ENCODE measurements at regions not wholly inside any gene's neighbourhood (a gene's known extent, or its start where the extent isn't known, plus 50 kb on each side); places are given as distances from the start of the nearest gene placed in this dataset.
A peak's percentile ranks its signal among the peaks of the same experiment; 100 is the strongest.

DNA sequence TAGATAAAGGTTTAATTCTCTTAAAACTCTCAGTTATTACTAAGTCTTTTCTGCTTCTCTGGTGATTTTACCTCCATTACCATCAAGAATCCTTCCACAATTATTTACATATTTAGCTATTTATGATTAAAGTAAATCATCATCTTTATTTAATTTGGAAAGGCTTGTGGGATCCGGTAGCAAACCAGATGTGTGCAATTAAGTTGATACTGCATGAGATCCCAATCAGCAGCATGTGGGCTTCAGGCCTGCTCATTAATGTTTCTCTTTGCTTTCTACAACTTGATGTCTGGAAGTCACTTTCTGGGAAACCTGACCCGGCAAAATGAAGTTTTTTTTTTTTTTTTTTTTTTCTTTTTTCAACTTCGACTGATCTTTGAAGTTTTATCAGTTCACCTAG, 558.4 kb upstream of the ANO5 start (continued):
- TF ChIP-seq REST (IDR thresholded peaks at IDR 0.05; ENCODE audit: low read depth, low read length) (no peak), NFIC (IDR thresholded peaks at IDR 0.05; ENCODE audit: borderline replicate concordance) (no peak), FOSL2 (IDR thresholded peaks at IDR 0.05; ENCODE audit: borderline replicate concordance, low read depth) (no peak), TAF1 (IDR thresholded peaks at IDR 0.05; ENCODE audit: borderline replicate concordance, low read depth, low read length) (no peak), EP300 (IDR thresholded peaks at IDR 0.05; ENCODE audit: borderline replicate concordance in 1 of 2, low read depth in 1 of 2, low read length in 1 of 2) (peak in 1 of 2 experiments; percentile 96; a peak in 2 of 4 replicates), JUND (IDR thresholded peaks at IDR 0.05) (no peak), EZH2phosphoT487 (IDR thresholded peaks at IDR 0.05; ENCODE audit: borderline replicate concordance, low read depth) (no peak), RCOR1 (IDR thresholded peaks at IDR 0.05; ENCODE audit: low read length) (peak; percentile 92), FOXJ3 (CRISPR knock-in tag; IDR thresholded peaks at IDR 0.05) (peak; percentile 81), SMC3 (IDR thresholded peaks at IDR 0.05; ENCODE audit: low read depth, low read length) (no peak), GABPA (IDR thresholded peaks at IDR 0.05; ENCODE audit: low read depth) (no peak), RXRA (IDR thresholded peaks at IDR 0.05; ENCODE audit: borderline replicate concordance, low read depth) (no peak), NRF1 (IDR thresholded peaks at IDR 0.05; ENCODE audit: low read depth, low read length) (no peak), RAD21 (IDR thresholded peaks at IDR 0.05; ENCODE audit: low read length) (peak; percentile 34)
- TF ChIP-seq, protein P1, sequence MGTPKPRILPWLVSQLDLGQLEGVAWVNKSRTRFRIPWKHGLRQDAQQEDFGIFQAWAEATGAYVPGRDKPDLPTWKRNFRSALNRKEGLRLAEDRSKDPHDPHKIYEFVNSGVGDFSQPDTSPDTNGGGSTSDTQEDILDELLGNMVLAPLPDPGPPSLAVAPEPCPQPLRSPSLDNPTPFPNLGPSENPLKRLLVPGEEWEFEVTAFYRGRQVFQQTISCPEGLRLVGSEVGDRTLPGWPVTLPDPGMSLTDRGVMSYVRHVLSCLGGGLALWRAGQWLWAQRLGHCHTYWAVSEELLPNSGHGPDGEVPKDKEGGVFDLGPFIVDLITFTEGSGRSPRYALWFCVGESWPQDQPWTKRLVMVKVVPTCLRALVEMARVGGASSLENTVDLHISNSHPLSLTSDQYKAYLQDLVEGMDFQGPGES (IDR thresholded peaks at IDR 0.05; ENCODE audit: low read depth, low read length) = no peak

GRCh38 chr11:21634956-21635355, 557.9 kb upstream of the ANO5 start:
- Histone ChIP-seq H4K20me1 (ENCODE audit: insufficient read depth) (no peaks in the 10 kb centered on the region), H3F3A (replicated peaks; ENCODE audit: insufficient read depth) (no peaks in the 10 kb centered on the region), H3K79me2 (ENCODE audit: insufficient read depth) (no peaks in the 10 kb centered on the region), H3K4me1 (ENCODE audit: control insufficient read depth in 1 of 2, insufficient read depth in 2 of 2, low read depth in 1 of 2, low read length in 1 of 2) (peaks cover 0 to 12% of the 10 kb centered on the region in 2 experiments; a peak in 2 of 4 replicates), H3K9ac (no peak overlapping the region), H3K4me3 (ENCODE audit: low read depth in 2 of 2, low read length in 1 of 2) (no peak overlapping the region), H3K36me3 (replicated peaks in 1 of 2; ENCODE audit: control insufficient read depth in 1 of 2, insufficient read depth in 2 of 2, low read length in 1 of 2) (no peaks in the 10 kb centered on the region), H3K27ac (ENCODE audit: low read depth in 2 of 2, low read length in 1 of 2) (peak overlapping the region in 1 of 2 experiments; percentile 86; a peak in 2 of 4 replicates), H2AFZ (ENCODE audit: low read depth) (no peak overlapping the region), H3K9me3 (no peaks in the 10 kb centered on the region; the same call in 1 of the 2 replicates), H3K27me3 (ENCODE audit: insufficient read depth) (no peaks in the 10 kb centered on the region), H3K4me2 (no peak overlapping the region), H3K9me2 (no peaks in the 10 kb centered on the region)
- TF ChIP-seq TCF12 (IDR thresholded peaks at IDR 0.05) = no peak
- no peak for TF ChIP-seq CTCF (IDR thresholded peaks at IDR 0.05)
- no peak for TF ChIP-seq GATA2 (CRISPR knock-in tag; IDR thresholded peaks at IDR 0.05)
- TF ChIP-seq FOXM1 (IDR thresholded peaks at IDR 0.05; ENCODE audit: low read depth) = no peak
- TF ChIP-seq POLR2AphosphoS5 (IDR thresholded peaks at IDR 0.05; ENCODE audit: low read depth, low read length) = no peak
- no peak for TF ChIP-seq NFIC (IDR thresholded peaks at IDR 0.05; ENCODE audit: borderline replicate concordance)
- TF ChIP-seq SIN3A (IDR thresholded peaks at IDR 0.05; ENCODE audit: borderline replicate concordance, low read depth, low read length) = no peak
- TF ChIP-seq FOSL2 (IDR thresholded peaks at IDR 0.05; ENCODE audit: borderline replicate concordance, low read depth) = no peak
- no peak for TF ChIP-seq PBX3 (IDR thresholded peaks at IDR 0.05)
- no peak for TF ChIP-seq RAD21 (IDR thresholded peaks at IDR 0.05; ENCODE audit: low read length)
- TF ChIP-seq FOXJ3 (CRISPR knock-in tag; IDR thresholded peaks at IDR 0.05) = no peak
- no peak for TF ChIP-seq GABPA (IDR thresholded peaks at IDR 0.05; ENCODE audit: low read depth)
- CTCF ChIA-PET = no interaction called here
- POLR2A ChIA-PET = no interaction called here
- DNase-seq = no peak
